Hematopoietic multipotent progenitor cell treated with erythropoietin and hydrocortisone succinate and interleukin-3 and kit ligand, for 17 days (in vitro differentiated cells): ENCODE measurements at regions not wholly inside any gene's neighbourhood (a gene's known extent, or its start where the extent isn't known, plus 50 kb on each side); places are given as distances from the start of the nearest gene placed in this dataset.
"Not testable (repeated sequence)": the region's sequence is repeated elsewhere in the genome, so short reads cannot be mapped to it uniquely, and the experiment has no call there.

ENCODE experiments used
- DNase-seq: peaks from one replicate; pipeline ENCODE4 v3.0.0-alpha.2; 2015; ENCODE audit warnings: low spot score

DNA sequence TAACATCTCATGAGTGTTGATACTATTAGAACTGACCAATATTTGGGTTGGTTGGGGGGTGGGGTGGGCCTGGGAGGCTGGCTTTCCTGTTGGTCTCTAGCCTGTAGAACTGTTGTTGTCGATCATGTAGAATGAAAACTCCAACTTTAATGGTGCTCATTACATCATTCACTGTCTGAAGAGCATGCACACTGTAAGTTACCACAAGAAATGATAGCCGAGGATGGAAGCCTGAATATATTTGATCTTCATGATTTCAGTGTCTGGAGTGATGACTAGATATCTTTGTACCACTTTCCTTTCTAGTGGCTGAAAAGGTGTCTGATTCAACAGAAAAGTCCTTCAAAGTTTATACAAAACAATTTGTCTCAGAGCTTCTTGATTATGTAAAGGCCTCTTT lies 123.6 kb downstream of the XCL2 start:
- DNase-seq: no peak

DNA sequence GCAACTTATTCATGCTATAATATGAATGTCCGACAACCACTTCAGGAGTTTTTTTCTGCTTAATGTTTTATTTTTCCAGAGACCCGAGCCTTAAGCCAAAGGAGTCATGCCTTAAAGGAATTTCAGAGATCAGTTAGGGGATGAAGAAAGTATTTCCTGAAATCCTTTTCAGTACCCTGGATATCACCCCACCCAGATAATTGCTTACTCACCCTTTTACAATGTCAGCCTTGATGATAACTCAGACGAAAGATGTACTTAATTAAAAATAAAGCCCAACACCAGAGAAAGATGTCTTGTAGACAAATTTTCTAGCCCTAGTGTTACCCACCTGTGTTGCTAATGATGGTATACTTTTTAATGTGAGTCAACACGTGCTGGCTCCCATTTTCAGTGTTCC lies 124.1 kb downstream of the XCL2 start:
- DNase-seq: no peak

- DNase-seq: no peak
These were observed 127.6 kb downstream of the XCL2 start for GRCh38 chr1:168416220-168416619.

DNA sequence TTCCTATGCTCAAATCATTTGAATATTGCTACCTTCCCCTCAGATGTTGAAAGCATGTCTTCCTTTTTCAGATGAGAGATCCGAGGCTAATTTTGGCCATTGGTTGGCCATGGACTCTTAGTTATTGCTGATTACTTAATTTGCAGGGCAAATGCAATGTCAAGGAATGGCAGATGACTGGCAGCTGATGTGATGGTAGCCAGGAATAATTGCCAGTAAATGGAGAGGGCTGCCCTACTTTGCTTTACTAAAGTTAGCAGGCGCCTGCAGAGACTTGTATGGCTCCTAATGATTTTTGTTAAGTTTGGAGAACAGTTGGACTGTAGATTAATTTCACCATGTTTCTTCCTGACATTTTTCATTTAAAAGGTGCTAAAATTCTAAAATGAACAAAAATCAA lies 128.9 kb downstream of the XCL2 start:
- DNase-seq: no peak

GRCh38 chr1:168410464-168410863 lies 129.8 kb downstream of the TBX19 start:
- no peak for DNase-seq

- DNase-seq: no peak
These were observed 128.2 kb downstream of the TBX19 start for GRCh38 chr1:168408884-168409283.

- no peak for DNase-seq
These were observed 127.8 kb downstream of the TBX19 start for GRCh38 chr1:168408539-168408865.

- DNase-seq: no peak
These were observed 127.3 kb downstream of the TBX19 start for GRCh38 chr1:168407832-168408538.

GRCh38 chr1:168405906-168406549 lies 125.4 kb downstream of the TBX19 start:
- DNase-seq: no peak

- DNase-seq: no peak
These were observed 122.5 kb downstream of the TBX19 start for GRCh38 chr1:168403140-168403539.

DNA sequence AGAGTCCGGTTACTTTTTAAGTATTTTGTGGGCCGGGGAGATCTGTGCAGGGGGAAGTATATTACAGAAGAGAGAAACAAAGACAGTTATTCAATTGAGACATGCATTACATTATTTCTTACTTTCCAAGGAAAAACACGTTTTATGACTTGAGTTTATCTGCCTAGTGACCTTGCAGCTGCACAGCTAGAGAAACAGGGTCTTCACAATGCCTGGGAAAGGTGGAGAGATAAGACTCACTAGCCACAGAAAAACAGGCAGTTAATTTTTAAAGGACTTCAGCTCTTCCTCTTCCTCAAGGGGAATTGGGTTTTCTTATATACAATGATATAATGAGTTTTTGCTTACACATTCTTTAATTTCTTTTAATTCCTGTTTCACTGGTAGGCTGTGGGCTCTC lies 121.8 kb downstream of the TBX19 start:
- not testable (repeated sequence) for DNase-seq

DNA sequence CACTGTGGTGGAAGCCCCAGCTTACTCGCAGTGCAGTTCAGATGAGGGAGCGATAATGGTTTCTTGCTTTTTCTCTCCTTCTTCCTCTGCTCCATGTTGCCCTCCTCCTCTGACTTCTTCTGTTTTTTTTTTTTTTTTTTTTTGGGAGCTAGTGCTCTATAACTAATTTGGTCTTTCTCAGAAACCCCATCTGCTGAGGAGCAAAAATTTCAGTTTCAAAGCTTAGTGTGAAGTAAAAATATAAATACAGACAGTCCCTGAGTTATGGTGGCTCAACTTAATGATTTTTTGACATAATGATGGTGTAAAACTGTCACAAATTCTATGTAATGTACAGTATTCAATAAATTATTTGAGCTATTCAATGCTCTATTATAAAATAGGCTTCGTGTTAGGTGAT lies 120.7 kb downstream of the TBX19 start:
- DNase-seq: no peak

GRCh38 chr1:168400139-168400538 lies 119.5 kb downstream of the TBX19 start:
- no peak for DNase-seq

- DNase-seq: no peak
These were observed 117.1 kb downstream of the TBX19 start for GRCh38 chr1:168397806-168398205.

DNA sequence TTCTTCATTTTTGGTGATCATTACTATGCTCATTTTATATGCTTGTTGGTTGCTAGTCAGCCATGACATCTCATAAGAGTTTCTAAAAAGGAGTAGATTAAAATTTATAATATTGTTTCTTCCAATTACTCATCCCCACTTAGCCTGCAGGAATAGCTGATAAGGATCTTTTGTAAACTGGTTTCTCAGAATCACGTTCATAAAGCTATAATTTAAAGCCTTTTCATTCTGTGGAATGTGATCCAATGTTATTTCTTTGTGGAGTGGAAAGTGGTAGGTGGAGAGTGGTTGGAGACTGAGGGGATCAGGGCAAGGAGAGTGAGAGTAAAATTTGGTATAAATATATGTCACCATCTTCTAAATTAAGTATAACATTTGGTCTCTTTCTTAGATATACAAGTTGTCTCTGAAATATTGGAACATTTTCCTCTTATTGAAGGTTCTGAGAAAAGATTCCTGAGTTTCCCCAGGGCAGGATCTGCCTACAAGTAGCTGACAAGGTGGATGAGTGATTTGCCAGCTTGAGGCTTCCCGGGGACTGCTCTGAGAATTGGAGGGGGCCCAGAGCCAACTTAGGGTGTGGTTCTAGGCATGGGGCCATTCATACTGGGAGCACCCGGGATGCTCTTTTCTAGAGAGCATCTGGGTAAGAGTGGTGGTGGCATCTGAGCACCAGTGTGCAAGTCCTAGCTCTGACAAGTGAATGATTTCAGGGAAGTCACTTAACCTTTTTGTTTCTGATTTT lies 116.4 kb downstream of the TBX19 start:
- DNase-seq: no peak

DNA sequence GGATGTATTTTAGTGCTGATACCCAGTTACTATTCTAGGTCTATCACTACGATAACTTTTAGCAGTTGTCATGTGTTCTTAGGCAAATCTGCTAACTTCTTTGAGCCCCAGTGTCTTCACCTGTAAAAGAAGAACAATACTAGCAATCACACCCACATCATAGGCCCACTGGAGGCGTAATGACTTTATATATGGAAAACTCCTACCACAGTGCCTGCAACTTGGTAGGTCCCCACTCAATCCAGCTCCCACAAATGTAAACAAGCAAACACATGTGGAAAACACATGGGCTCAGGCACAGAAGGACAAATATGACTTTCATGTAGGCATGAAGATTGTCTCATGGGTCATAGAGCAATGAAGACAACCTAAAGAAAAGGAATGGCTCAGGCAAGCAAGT lies 115.8 kb downstream of the TBX19 start:
- no peak for DNase-seq

DNA sequence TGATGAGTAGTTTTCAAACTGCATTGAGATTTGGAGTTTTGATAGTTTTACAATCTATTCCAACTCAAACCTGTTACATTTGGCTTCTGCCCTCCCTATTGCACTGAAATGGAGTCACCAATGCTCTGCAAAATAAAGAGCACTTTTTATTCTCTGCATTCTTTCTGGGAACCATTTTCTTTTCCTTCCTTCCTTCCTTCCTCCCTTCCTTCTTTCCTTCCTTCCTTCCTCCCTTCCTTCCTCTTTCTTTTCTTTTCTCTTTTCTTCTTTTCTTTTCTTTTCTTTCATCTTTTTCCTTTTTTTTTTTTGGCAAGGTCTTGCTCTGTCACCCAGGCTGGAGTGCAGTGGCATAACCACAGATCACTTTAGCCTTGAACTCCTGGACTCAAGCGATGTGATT lies 114.2 kb downstream of the TBX19 start:
- DNase-seq: no peak

DNA sequence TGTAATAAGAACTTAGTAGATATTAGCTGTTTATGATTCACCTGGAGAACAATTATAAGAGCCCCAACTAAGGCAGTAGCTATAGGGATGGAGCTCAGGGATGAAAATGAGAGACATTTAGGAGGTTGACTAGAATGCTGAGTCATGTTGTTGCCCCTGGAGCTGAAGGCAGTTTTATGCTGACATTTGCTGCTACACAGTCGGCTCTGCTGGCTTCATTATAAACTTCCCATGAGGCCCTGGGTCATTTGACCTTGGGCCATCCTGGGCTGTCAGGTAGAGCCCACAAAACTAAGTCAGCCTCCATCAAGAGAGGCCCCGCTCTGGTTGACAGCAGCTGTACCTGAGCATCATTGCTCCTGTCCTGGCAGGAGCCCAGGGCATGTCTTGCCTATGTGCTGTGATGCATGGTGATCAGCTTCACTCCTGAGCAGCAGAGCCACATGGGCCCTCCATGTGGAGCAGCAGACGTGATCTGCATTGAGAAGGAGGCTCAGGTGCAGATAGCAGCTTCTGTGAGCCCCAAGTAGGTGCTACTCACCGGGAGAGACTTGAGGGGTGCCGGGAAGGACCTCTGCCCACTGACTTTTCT lies 112.4 kb downstream of the TBX19 start:
- DNase-seq: no peak

- DNase-seq: no peak
These were observed 111.4 kb downstream of the TBX19 start for GRCh38 chr1:168391851-168392681.

GRCh38 chr1:168390271-168390670 lies 109.6 kb downstream of the TBX19 start:
- no peak for DNase-seq

DNA sequence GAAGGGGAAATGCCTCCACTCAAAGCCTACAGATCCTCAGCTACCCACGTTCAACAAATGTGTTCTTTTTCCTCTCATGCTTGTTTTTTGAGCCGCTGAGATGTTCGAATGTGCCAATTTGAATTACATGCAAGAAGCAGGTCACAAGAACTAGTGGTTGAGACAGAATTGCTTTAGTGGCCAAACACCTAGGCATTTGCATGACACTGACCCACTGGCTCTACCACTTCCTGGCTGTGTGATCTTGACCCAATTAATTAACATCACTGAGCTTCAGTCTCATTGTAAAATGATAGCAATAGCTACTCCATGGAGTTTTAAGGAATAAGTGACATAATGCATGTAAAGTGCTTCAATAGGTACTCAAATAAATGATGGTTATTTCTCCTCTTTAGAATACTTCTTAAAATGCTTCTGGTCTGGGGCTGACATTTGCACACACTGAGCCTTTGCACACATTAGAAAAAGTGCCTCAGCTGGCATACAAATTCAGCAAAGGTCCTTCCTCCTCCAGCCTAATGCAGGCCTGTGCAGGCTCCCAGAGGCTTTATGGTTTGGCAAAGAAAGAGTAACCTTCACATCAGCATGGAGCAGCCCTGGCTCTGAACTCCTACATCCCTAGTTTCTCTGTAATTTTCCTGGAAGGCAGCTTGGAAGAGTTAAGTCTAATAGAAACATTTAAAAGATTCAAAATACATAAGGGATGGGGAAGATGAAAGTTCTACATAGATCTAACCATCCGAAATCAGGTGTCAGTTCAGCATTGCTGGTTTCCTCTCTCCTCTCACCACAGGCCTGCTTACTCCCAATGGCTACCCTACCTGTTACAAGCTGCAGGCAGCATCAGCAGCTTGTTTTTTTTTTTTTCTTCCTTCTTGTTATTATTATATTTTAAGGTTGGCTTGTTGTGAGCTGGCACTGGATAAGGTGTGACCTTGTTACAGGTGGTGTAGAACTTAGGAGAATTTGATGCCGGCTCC lies 107.4 kb downstream of the TBX19 start:
- DNase-seq: no peak
